ENCODE measurements at regions not wholly inside any gene's neighbourhood (a gene's known extent, or its start where the extent isn't known, plus 50 kb on each side); places are given as distances from the start of the nearest gene placed in this dataset.

DNA sequence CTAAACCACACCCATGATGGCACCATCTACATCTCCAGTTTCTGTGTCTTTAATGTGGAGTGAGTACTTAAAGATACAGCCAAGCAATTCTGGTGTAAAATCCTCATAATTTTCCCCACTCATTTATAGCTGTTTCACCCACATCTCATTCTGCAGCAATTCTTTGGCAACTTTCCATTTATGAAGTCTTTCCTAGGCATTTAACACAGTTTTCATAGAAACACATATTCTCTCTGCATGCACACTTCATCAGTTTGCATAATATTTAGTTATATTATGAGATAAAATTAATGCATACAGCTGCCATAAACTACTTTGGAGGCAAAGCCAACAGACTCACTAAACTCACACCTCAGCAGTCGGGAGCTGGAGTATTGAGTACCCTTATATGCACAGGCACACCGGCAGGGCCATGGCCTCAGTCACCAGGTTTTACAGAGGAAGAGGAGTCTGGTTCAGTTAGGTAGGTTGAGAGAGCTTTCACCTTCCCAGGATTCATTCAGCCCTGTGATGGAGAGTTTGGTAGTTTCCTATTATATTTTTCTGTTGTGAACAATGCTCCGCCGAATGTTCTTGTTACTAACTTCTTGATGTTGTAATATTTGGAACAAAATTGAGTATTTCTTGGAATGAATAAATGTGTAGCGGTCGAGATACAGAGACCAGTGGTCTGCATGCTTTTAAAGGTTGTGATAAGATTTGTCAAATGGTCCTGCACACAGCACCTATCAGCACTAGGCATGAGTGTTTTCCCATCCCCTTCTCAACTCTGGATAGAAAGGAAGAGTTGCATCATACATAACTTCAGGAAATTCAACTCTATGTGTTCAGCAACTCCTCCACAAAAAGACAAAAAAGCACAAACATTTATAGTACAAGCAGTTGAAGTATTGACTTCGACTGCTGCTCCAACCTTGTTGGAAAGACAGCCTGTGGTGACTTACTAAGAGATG is 123.5 kb downstream of the TTC8 start:
- intact Hi-C loops (cut with DNase I; ENCODE audit: low total_unique reads) = no loop called here
- Histone ChIP-seq H3K27ac (no peak overlapping the region), H3K4me1 (no peaks in the 10 kb centered on the region), H3K9me3 (no peaks in the 10 kb centered on the region), H3K27me3 (no peaks in the 10 kb centered on the region), H3K36me3 (no peaks in the 10 kb centered on the region), H3K4me3 (no peak overlapping the region)
- 81 to 83% methylated on average over 4 to 7 of the region's 7 CpGs for WGBS, 2 donors (ENCODE audit: low coverage in 1 of 2)
- TF ChIP-seq POLR2AphosphoS5 (IDR thresholded peaks at IDR 0.05) = no peak
- TF ChIP-seq, protein P1, sequence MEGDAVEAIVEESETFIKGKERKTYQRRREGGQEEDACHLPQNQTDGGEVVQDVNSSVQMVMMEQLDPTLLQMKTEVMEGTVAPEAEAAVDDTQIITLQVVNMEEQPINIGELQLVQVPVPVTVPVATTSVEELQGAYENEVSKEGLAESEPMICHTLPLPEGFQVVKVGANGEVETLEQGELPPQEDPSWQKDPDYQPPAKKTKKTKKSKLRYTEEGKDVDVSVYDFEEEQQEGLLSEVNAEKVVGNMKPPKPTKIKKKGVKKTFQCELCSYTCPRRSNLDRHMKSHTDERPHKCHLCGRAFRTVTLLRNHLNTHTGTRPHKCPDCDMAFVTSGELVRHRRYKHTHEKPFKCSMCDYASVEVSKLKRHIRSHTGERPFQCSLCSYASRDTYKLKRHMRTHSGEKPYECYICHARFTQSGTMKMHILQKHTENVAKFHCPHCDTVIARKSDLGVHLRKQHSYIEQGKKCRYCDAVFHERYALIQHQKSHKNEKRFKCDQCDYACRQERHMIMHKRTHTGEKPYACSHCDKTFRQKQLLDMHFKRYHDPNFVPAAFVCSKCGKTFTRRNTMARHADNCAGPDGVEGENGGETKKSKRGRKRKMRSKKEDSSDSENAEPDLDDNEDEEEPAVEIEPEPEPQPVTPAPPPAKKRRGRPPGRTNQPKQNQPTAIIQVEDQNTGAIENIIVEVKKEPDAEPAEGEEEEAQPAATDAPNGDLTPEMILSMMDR (IDR thresholded peaks at IDR 0.05) = no peak
- no peak for TF ChIP-seq POLR2A (IDR thresholded peaks at IDR 0.05)
- TF ChIP-seq EP300 (IDR thresholded peaks at IDR 0.05; ENCODE audit: low read depth) = no peak
- DNase-seq = no peak
- in situ Hi-C loops (cut with MboI; ENCODE audit: low pct_ligation_motif_present in 1 of 4, low pct_unique_long_range_greater_than_20kb in 1 of 4, low sequenced_read_pairs in 3 of 4) = no loop called here

DNA sequence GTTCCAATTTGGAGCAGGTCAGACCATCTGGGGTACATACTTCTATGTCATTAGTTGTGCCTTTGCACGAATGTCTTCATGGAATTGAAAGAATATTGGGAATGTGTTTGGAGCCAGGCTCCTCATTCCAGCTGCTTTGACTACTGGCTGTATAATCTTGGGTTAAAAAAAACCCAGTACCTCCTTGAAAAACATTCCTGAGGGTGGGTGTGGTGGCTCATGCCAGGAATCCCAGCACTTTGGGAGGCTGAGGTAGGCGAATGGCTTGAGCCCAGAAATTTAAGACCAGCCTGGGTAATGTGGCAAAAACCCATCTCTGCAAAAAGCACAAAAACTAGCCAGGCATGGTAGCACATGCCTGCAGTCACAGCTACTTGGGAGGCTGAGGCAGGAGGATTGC is 125.6 kb downstream of the TTC8 start:
- Histone ChIP-seq H3K4me3 (no peak overlapping the region), H3K36me3 (no peaks in the 10 kb centered on the region), H3K27ac (no peak overlapping the region), H3K9me3 (no peaks in the 10 kb centered on the region), H3K27me3 (no peaks in the 10 kb centered on the region), H3K4me1 (no peaks in the 10 kb centered on the region)
- intact Hi-C loops (cut with DNase I; ENCODE audit: low total_unique reads) = no loop called here
- TF ChIP-seq EP300 (IDR thresholded peaks at IDR 0.05; ENCODE audit: low read depth) (no peak), POLR2A (IDR thresholded peaks at IDR 0.05) (no peak), POLR2AphosphoS5 (IDR thresholded peaks at IDR 0.05) (no peak)
- TF ChIP-seq, protein P1 (IDR thresholded peaks at IDR 0.05) = no peak
- no peak for DNase-seq
- in situ Hi-C loops (cut with MboI; ENCODE audit: low pct_ligation_motif_present in 1 of 4, low pct_unique_long_range_greater_than_20kb in 1 of 4, low sequenced_read_pairs in 3 of 4) = no loop called here
- 60% methylated on average over 2 of the region's 2 CpGs; no CpG with 5 or more reads in 1 of the 2 donors for WGBS, 2 donors (ENCODE audit: low coverage in 1 of 2)

DNA sequence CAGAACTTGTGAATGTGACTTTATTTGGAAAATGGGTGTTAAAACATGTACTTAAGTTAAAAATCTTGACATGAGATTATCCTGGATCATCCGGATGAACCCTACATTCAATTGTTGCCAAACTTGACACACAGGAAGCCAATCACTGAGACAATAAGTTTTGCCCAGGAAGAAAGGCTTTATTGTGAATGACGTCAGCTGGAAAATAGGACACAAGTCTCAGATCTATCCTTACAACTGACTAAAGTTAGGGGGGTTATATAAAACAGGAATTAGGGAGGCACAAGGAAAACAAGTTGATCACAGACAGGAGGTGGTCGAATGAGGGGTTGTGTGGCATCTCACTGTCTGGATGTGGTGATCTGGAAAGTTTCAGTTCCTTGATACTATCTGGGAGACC is 126.9 kb downstream of the TTC8 start:
- DNase-seq = no peak
- TF ChIP-seq EP300 (IDR thresholded peaks at IDR 0.05; ENCODE audit: low read depth) = no peak
- H3K4me3 ChIP-seq = no peak overlapping the region
- no peaks in the 10 kb centered on the region for H3K36me3 ChIP-seq
- intact Hi-C loops (cut with DNase I; ENCODE audit: low total_unique reads) = no loop called here
- H3K27ac ChIP-seq = no peak overlapping the region
- 79 to 92% methylated on average over 2 to 3 of the region's 3 CpGs for WGBS, 2 donors (ENCODE audit: low coverage in 1 of 2)
- no peaks in the 10 kb centered on the region for H3K9me3 ChIP-seq
- no peaks in the 10 kb centered on the region for H3K4me1 ChIP-seq
- in situ Hi-C loops (cut with MboI; ENCODE audit: low pct_ligation_motif_present in 1 of 4, low pct_unique_long_range_greater_than_20kb in 1 of 4, low sequenced_read_pairs in 3 of 4) = no loop called here
- H3K27me3 ChIP-seq = no peaks in the 10 kb centered on the region

DNA sequence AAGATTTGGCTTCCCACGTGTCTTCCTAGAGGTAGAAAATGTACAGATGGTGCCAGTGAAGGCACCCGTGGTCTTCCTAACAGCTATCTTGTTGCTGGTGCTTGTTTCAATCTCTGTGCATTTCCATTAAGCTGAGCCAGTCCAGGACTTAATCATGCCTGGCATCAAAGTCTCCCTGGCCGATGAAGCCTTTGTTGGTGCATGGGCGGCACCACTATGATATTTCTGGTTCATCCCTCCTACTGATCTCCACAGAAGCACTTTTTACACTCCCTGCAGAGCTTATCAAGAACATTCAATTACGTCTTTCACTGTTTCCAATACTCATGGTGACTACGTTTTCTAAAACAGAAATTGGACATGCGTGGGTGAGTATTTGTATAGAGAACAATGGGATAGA is 128.4 kb downstream of the TTC8 start:
- intact Hi-C loops (cut with DNase I; ENCODE audit: low total_unique reads) = no loop called here

More for the DNA sequence above, 128.4 kb downstream of the TTC8 start:
- H3K36me3 ChIP-seq = no peaks in the 10 kb centered on the region
- no peaks in the 10 kb centered on the region for H3K4me1 ChIP-seq
- H3K27ac ChIP-seq = no peak overlapping the region
- no peak overlapping the region for H3K4me3 ChIP-seq
- in situ Hi-C loops (cut with MboI; ENCODE audit: low pct_ligation_motif_present in 1 of 4, low pct_unique_long_range_greater_than_20kb in 1 of 4, low sequenced_read_pairs in 3 of 4) = no loop called here
- no peaks in the 10 kb centered on the region for H3K27me3 ChIP-seq
- no peaks in the 10 kb centered on the region for H3K9me3 ChIP-seq
- DNase-seq = no peak
- WGBS, 2 donors (ENCODE audit: low coverage in 1 of 2) = 83 to 87% methylated on average over 4 to 7 of the region's 7 CpGs
- no peak for TF ChIP-seq EP300 (IDR thresholded peaks at IDR 0.05; ENCODE audit: low read depth)
- TF ChIP-seq, protein P1 (IDR thresholded peaks at IDR 0.05) = no peak
- TF ChIP-seq POLR2AphosphoS5 (IDR thresholded peaks at IDR 0.05) = no peak
- no peak for TF ChIP-seq POLR2A (IDR thresholded peaks at IDR 0.05)

All from transverse colon (tissue), 4 donors.